Progenitor cell of endocrine pancreas (in vitro differentiated cells): ENCODE measurements at regions not wholly inside any gene's neighbourhood (a gene's known extent, or its start where the extent isn't known, plus 50 kb on each side); places are given as distances from the start of the nearest gene placed in this dataset.

Experiments
- DNase-seq: peaks from one replicate; pipeline ENCODE4 v3.0.0; 2021; ENCODE audit warnings: low spot score; ENCODE audit not compliant: unreplicated experiment
- H3K27ac Mint-ChIP-seq: 2 replicates; pipeline ENCODE4 v1.8.0; 2021; ENCODE audit warnings: mild to moderate bottlenecking, moderate library complexity, mixed read lengths
- H3K27me3 Mint-ChIP-seq: 2 replicates; pipeline ENCODE4 v1.8.0; 2021; ENCODE audit warnings: mixed read lengths
- H3K36me3 Mint-ChIP-seq: 2 replicates; pipeline ENCODE4 v1.8.0; 2022; ENCODE audit warnings: mixed read lengths; ENCODE audit not compliant: insufficient read depth
- H3K4me1 Mint-ChIP-seq: 2 replicates; pipeline ENCODE4 v1.8.0; 2021; ENCODE audit warnings: low read depth, mixed read lengths
- H3K4me3 Mint-ChIP-seq: 2 replicates; pipeline ENCODE4 v1.8.0; 2021; ENCODE audit warnings: low read depth, mild to moderate bottlenecking, moderate library complexity, mixed read lengths
- H3K9me3 Mint-ChIP-seq: 2 replicates; pipeline ENCODE4 v1.8.0; 2021; ENCODE audit warnings: low read depth, mixed read lengths
- CTCF ChIP-seq: fragments of 200-600 bp; sonication (generic); IDR thresholded peaks from one replicate; pipeline ENCODE4 v1.5.0; 2021; ENCODE audit warnings: antibody characterized with exemption, mild to moderate bottlenecking; ENCODE audit not compliant: unreplicated experiment

GRCh38 chr12:91675401-91675800 is 470.2 kb downstream of the BTG1 start:
- Mint-ChIP-seq H3K27ac (no peak overlapping the region), H3K27me3 (no peaks in the 10 kb centered on the region), H3K4me3 (no peak overlapping the region), H3K9me3 (peaks cover 2% of the 10 kb centered on the region), H3K36me3 (no peaks in the 10 kb centered on the region), H3K4me1 (no peaks in the 10 kb centered on the region)
- no peak for TF ChIP-seq CTCF
- no peak for DNase-seq

- DNase-seq = no peak
- H3K36me3 Mint-ChIP-seq = peaks cover 2% of the 10 kb centered on the region
- H3K4me3 Mint-ChIP-seq = no peak overlapping the region
- H3K27ac Mint-ChIP-seq = no peak overlapping the region
- TF ChIP-seq CTCF = no peak
- no peaks in the 10 kb centered on the region for H3K4me1 Mint-ChIP-seq
- H3K27me3 Mint-ChIP-seq = no peaks in the 10 kb centered on the region
- H3K9me3 Mint-ChIP-seq = peaks cover 5% of the 10 kb centered on the region
Measured at GRCh38 chr12:91672130-91672529, 473.5 kb downstream of the BTG1 start.

- peaks cover 2% of the 10 kb centered on the region for H3K36me3 Mint-ChIP-seq
- peaks cover 14% of the 10 kb centered on the region for H3K4me1 Mint-ChIP-seq
- H3K27ac Mint-ChIP-seq = no peak overlapping the region
- no peak overlapping the region for H3K4me3 Mint-ChIP-seq
- no peaks in the 10 kb centered on the region for H3K27me3 Mint-ChIP-seq
- DNase-seq = no peak
- no peak for TF ChIP-seq CTCF
- peaks cover 8% of the 10 kb centered on the region for H3K9me3 Mint-ChIP-seq
Measured at GRCh38 chr12:91667694-91668093, 478.0 kb downstream of the BTG1 start.

GRCh38 chr12:91663744-91664143 is 481.1 kb upstream of the DCN start:
- no peak for TF ChIP-seq CTCF
- Mint-ChIP-seq H3K9me3 (peaks cover 6% of the 10 kb centered on the region), H3K4me3 (no peak overlapping the region)

GRCh38 chr12:91663310-91663709 is 480.7 kb upstream of the DCN start:
- Mint-ChIP-seq H3K4me3 (no peak overlapping the region), H3K9me3 (peaks cover 3% of the 10 kb centered on the region), H3K36me3 (no peaks in the 10 kb centered on the region), H3K4me1 (peaks cover 16% of the 10 kb centered on the region), H3K27ac (no peak overlapping the region), H3K27me3 (no peaks in the 10 kb centered on the region)
- no peak for DNase-seq
- TF ChIP-seq CTCF = no peak

More at GRCh38 chr12:91663744-91664143, 481.1 kb upstream of the DCN start:
- Mint-ChIP-seq H3K27me3 (no peaks in the 10 kb centered on the region), H3K4me1 (peaks cover 16% of the 10 kb centered on the region), H3K36me3 (peaks cover under 1% of the 10 kb centered on the region), H3K27ac (no peak overlapping the region)
- DNase-seq = no peak

- no peak for TF ChIP-seq CTCF
- no peak overlapping the region for H3K4me3 Mint-ChIP-seq
- no peak overlapping the region for H3K27ac Mint-ChIP-seq
- H3K4me1 Mint-ChIP-seq = peaks cover 16% of the 10 kb centered on the region
- no peak for DNase-seq
- peaks cover 3% of the 10 kb centered on the region for H3K9me3 Mint-ChIP-seq
- H3K36me3 Mint-ChIP-seq = no peaks in the 10 kb centered on the region
- H3K27me3 Mint-ChIP-seq = no peaks in the 10 kb centered on the region
Measured at GRCh38 chr12:91662021-91662420, 479.4 kb upstream of the DCN start.
